Naive thymus-derived CD8-positive, alpha-beta T cell (primary cell): ENCODE measurements at regions not wholly inside any gene's neighbourhood (a gene's known extent, or its start where the extent isn't known, plus 50 kb on each side); places are given as distances from the start of the nearest gene placed in this dataset.

ENCODE experiments used
- ATAC-seq, 2 donors: fragments of 150-1000 bp; cut with Tn5 transposase in 1 of 2; sonication (Bioruptor Pico), chemical (Tn5 transposase) in 1 of 2; 1 replicate in 1 of 2; 2 replicates in 1 of 2; pipeline ENCODE4 v1.10.0; 2021; ENCODE audit warnings: mild to moderate bottlenecking in 2 of 2, moderate library complexity in 2 of 2
- POLR2A ChIA-PET: fragments of 350-600 bp; sonication (Branson Sonifier 250); formaldehyde crosslinking; loops from one replicate; lab custom pipeline; 2021; ENCODE audit warnings: antibody characterized with exemption; lab: Charles Lee
- DNase-seq, 10 donors: peaks; one replicate each; pipeline versions ENCODE4 v3.0.0 to v3.0.0-alpha.2; 2020 to 2022
- H3K27ac Mint-ChIP-seq, 10 donors: one replicate each; pipeline ENCODE4 v1.8.0; 2020 to 2022; ENCODE audit warnings: mild to moderate bottlenecking in 10 of 10, mixed read lengths in 10 of 10, moderate library complexity in 4 of 10, inconsistent platforms in 1 of 10
- H3K27me3 Mint-ChIP-seq, 5 donors: one replicate each; pipeline ENCODE4 v1.8.0; 2021 to 2022; ENCODE audit warnings: mixed read lengths in 5 of 5
- H3K36me3 Mint-ChIP-seq, 3 donors: one replicate each; pipeline ENCODE4 v1.8.0; 2020 to 2022; ENCODE audit warnings: mixed read lengths in 3 of 3, mild to moderate bottlenecking in 2 of 3, inconsistent platforms in 1 of 3
- H3K4me1 Mint-ChIP-seq, 4 donors: one replicate each; pipeline ENCODE4 v1.8.0; 2021 to 2022; ENCODE audit warnings: mixed read lengths in 4 of 4
- H3K4me3 Mint-ChIP-seq, 10 donors: one replicate each; pipeline ENCODE4 v1.8.0; 2020 to 2022; ENCODE audit warnings: mild to moderate bottlenecking in 10 of 10, mixed read lengths in 10 of 10, moderate library complexity in 6 of 10, inconsistent platforms in 1 of 10
- H3K9me3 Mint-ChIP-seq, 9 donors: one replicate each; pipeline ENCODE4 v1.8.0; 2020 to 2022; ENCODE audit warnings: mixed read lengths in 9 of 9, mild to moderate bottlenecking in 3 of 9, inconsistent platforms in 1 of 9, moderate library complexity in 1 of 9

- no peaks in the 10 kb centered on the region for H3K9me3 Mint-ChIP-seq
- DNase-seq (peak in 1 of 10 donors; percentile 58), ATAC-seq (no peak)
- no peaks in the 10 kb centered on the region for H3K36me3 Mint-ChIP-seq
- H3K27ac Mint-ChIP-seq = no peak overlapping the region
- H3K4me1 Mint-ChIP-seq = no peaks in the 10 kb centered on the region
- POLR2A ChIA-PET = no interaction called here
- no peak overlapping the region for H3K4me3 Mint-ChIP-seq
- peaks cover 0 to 6% (median 0%) of the 10 kb centered on the region in 5 donors for H3K27me3 Mint-ChIP-seq
Observed at GRCh38 chr22:44429941-44430587, 68.0 kb downstream of the RTL6 start.

- H3K4me3 Mint-ChIP-seq = no peak overlapping the region
- ATAC-seq = no peak
Observed at GRCh38 chr22:44428941-44429830, 68.8 kb downstream of the RTL6 start.

GRCh38 chr22:44427611-44428470, 70.2 kb downstream of the RTL6 start:
- ATAC-seq (no peak), DNase-seq (no peak)
- H3K9me3 Mint-ChIP-seq = peaks cover 0 to under 1% (median 0%) of the 10 kb centered on the region in 9 donors
- H3K4me1 Mint-ChIP-seq = no peaks in the 10 kb centered on the region
- peaks cover 0 to 24% (median 12%) of the 10 kb centered on the region in 5 donors for H3K27me3 Mint-ChIP-seq
- no peak overlapping the region for H3K27ac Mint-ChIP-seq
- POLR2A ChIA-PET = no interaction called here
- peaks cover 0 to 2% (median 0%) of the 10 kb centered on the region in 3 donors for H3K36me3 Mint-ChIP-seq
- H3K4me3 Mint-ChIP-seq = no peak overlapping the region

More at GRCh38 chr22:44428941-44429830, 68.8 kb downstream of the RTL6 start:
- POLR2A ChIA-PET = no interaction called here
- H3K27ac Mint-ChIP-seq = peak overlapping the region in 1 of 10 donors; percentile 54
- peaks cover 0 to 12% (median 7%) of the 10 kb centered on the region in 5 donors for H3K27me3 Mint-ChIP-seq
- no peaks in the 10 kb centered on the region for H3K36me3 Mint-ChIP-seq
- H3K9me3 Mint-ChIP-seq = no peaks in the 10 kb centered on the region
- no peaks in the 10 kb centered on the region for H3K4me1 Mint-ChIP-seq
- peak in 1 of 10 donors; percentile 24 for DNase-seq

- Mint-ChIP-seq H3K4me3 (no peak overlapping the region), H3K27me3 (peaks cover 0 to 33% (median 19%) of the 10 kb centered on the region in 5 donors), H3K27ac (no peak overlapping the region), H3K36me3 (peaks cover 0 to 5% (median 0%) of the 10 kb centered on the region in 3 donors), H3K9me3 (peaks cover 0 to 5% (median 0%) of the 10 kb centered on the region in 9 donors), H3K4me1 (no peaks in the 10 kb centered on the region)
- DNase-seq (no peak), ATAC-seq (no peak)
- POLR2A ChIA-PET = no interaction called here
Observed at GRCh38 chr22:44426981-44427380, 71.1 kb downstream of the RTL6 start.

GRCh38 chr22:44425694-44426045, 72.4 kb downstream of the RTL6 start:
- no peak for ATAC-seq
- DNase-seq = peak in 1 of 10 donors; percentile 10
- POLR2A ChIA-PET = no interaction called here
- H3K27ac Mint-ChIP-seq = peak overlapping the region in 1 of 10 donors; percentile 5
- H3K9me3 Mint-ChIP-seq = peaks cover under 1 to 12% (median 6%) of the 10 kb centered on the region in 9 donors
- no peak overlapping the region for H3K4me3 Mint-ChIP-seq
- H3K4me1 Mint-ChIP-seq = no peaks in the 10 kb centered on the region
- peaks cover 2 to 40% (median 22%) of the 10 kb centered on the region in 5 donors for H3K27me3 Mint-ChIP-seq
- H3K36me3 Mint-ChIP-seq = peaks cover 0 to 11% (median 1%) of the 10 kb centered on the region in 3 donors

GRCh38 chr22:44424867-44425693, 73.0 kb downstream of the RTL6 start:
- H3K4me3 Mint-ChIP-seq = no peak overlapping the region
- H3K36me3 Mint-ChIP-seq = peaks cover 0 to 17% (median 3%) of the 10 kb centered on the region in 3 donors
- peak in 1 of 10 donors; percentile 14 for DNase-seq
- no peaks in the 10 kb centered on the region for H3K4me1 Mint-ChIP-seq
- H3K27me3 Mint-ChIP-seq = peaks cover 3 to 40% (median 22%) of the 10 kb centered on the region in 5 donors
- no peak for ATAC-seq
- POLR2A ChIA-PET = no interaction called here
- peaks cover 4 to 18% (median 9%) of the 10 kb centered on the region in 9 donors for H3K9me3 Mint-ChIP-seq
- peak overlapping the region in 1 of 10 donors; percentile 35 for H3K27ac Mint-ChIP-seq

- peaks cover 8 to 25% (median 16%) of the 10 kb centered on the region in 9 donors for H3K9me3 Mint-ChIP-seq
- POLR2A ChIA-PET = no interaction called here
- peaks cover 5 to 47% (median 22%) of the 10 kb centered on the region in 5 donors for H3K27me3 Mint-ChIP-seq
- H3K27ac Mint-ChIP-seq = no peak overlapping the region
- no peaks in the 10 kb centered on the region for H3K4me1 Mint-ChIP-seq
- no peak overlapping the region for H3K4me3 Mint-ChIP-seq
- H3K36me3 Mint-ChIP-seq = peaks cover 0 to 24% (median 3%) of the 10 kb centered on the region in 3 donors
- no peak for ATAC-seq
- DNase-seq = peak in 1 of 10 donors; percentile 38
Observed at GRCh38 chr22:44424359-44424682, 73.7 kb downstream of the RTL6 start.

- peaks cover 5 to 53% (median 22%) of the 10 kb centered on the region in 5 donors for H3K27me3 Mint-ChIP-seq
- POLR2A ChIA-PET = no interaction called here
- H3K27ac Mint-ChIP-seq = no peak overlapping the region
- no peak overlapping the region for H3K4me3 Mint-ChIP-seq
- no peaks in the 10 kb centered on the region for H3K4me1 Mint-ChIP-seq
- H3K9me3 Mint-ChIP-seq = peaks cover 8 to 27% (median 17%) of the 10 kb centered on the region in 9 donors
- DNase-seq (peak in 1 of 10 donors; percentile 46), ATAC-seq (no peak)
- peaks cover 0 to 30% (median 3%) of the 10 kb centered on the region in 3 donors for H3K36me3 Mint-ChIP-seq
Observed at GRCh38 chr22:44423556-44424358, 74.3 kb downstream of the RTL6 start.

- H3K9me3 Mint-ChIP-seq = peaks cover 8 to 32% (median 17%) of the 10 kb centered on the region in 9 donors
- no peaks in the 10 kb centered on the region for H3K4me1 Mint-ChIP-seq
- no peak for ATAC-seq
- H3K4me3 Mint-ChIP-seq = no peak overlapping the region
- peaks cover 7 to 55% (median 22%) of the 10 kb centered on the region in 5 donors for H3K27me3 Mint-ChIP-seq
- H3K36me3 Mint-ChIP-seq = peaks cover 0 to 33% (median 3%) of the 10 kb centered on the region in 3 donors
- peak overlapping the region in 1 of 10 donors; percentile 24 for H3K27ac Mint-ChIP-seq
- POLR2A ChIA-PET = no interaction called here
- DNase-seq = peak in 1 of 10 donors; percentile 45
Observed at GRCh38 chr22:44422746-44423380, 75.2 kb downstream of the RTL6 start.

- DNase-seq = no peak
- ATAC-seq = no peak
- Mint-ChIP-seq H3K4me1 (no peaks in the 10 kb centered on the region), H3K9me3 (peaks cover 8 to 36% (median 19%) of the 10 kb centered on the region in 9 donors), H3K36me3 (peaks cover 0 to 33% (median 3%) of the 10 kb centered on the region in 3 donors), H3K27me3 (peaks cover 9 to 46% (median 17%) of the 10 kb centered on the region in 5 donors), H3K4me3 (no peak overlapping the region), H3K27ac (no peak overlapping the region)
- POLR2A ChIA-PET = no interaction called here
Observed at GRCh38 chr22:44419429-44419828, 78.6 kb downstream of the RTL6 start.

GRCh38 chr22:44413211-44413610, 84.8 kb downstream of the RTL6 start:
- Mint-ChIP-seq H3K27ac (no peak overlapping the region), H3K9me3 (peaks cover 0 to 6% (median 1%) of the 10 kb centered on the region in 9 donors), H3K36me3 (no peaks in the 10 kb centered on the region), H3K27me3 (peaks cover 0 to 5% (median 2%) of the 10 kb centered on the region in 5 donors), H3K4me3 (no peak overlapping the region), H3K4me1 (no peaks in the 10 kb centered on the region)
- DNase-seq = no peak
- POLR2A ChIA-PET = no interaction called here
- no peak for ATAC-seq
